Stimulated activated CD4-positive, alpha-beta T cell treated with anti-CD3 and anti-CD28 coated beads, TNF-alpha, amount 100 ng/mL, for 48 hours (primary cell): ENCODE measurements at regions not wholly inside any gene's neighbourhood (a gene's known extent, or its start where the extent isn't known, plus 50 kb on each side); places are given as distances from the start of the nearest gene placed in this dataset.

ENCODE experiments used
- DNase-seq, 3 donors: peaks; one replicate each; pipeline ENCODE4 v3.0.0-alpha.2; 2020; ENCODE audit warnings: low read depth in 3 of 3

DNA sequence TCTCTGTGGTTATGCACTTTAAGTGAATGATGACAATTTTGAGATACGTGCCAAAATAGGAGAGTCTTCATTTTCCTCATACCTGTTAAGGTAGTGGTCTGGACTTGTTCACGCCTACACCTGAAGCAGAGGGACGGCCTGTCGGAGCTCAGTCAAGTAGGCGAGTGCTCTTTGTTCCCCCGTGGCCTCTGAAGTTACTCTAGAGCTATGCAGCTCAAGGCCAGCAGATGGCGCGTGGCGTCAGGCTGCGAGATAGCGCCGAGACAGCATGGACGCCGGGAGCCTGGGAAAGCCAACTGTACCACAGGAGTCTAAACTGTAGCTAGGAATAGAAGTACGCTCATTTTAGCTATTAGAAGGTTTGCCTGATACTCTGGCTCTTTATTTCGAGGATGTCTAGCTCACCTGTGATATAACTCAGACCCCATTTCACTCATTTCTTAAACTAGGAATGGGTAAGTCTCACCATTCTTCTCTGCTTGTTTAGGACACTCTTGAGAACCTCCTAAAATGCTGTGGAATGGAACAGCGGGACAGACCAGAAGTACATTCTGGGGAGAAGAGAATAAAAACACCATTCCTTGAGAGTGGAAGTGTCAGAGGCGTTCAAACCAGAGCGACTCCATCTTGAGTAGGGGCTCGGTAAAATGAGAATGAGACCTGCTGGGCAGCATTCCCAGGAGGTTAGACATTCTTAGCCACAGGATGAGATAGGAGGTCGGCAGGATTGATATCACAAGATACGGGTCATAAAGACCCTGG, 267.4 kb upstream of the HMGA2 start:
- peak; percentile 36 to 45 (median 42) for DNase-seq

DNA sequence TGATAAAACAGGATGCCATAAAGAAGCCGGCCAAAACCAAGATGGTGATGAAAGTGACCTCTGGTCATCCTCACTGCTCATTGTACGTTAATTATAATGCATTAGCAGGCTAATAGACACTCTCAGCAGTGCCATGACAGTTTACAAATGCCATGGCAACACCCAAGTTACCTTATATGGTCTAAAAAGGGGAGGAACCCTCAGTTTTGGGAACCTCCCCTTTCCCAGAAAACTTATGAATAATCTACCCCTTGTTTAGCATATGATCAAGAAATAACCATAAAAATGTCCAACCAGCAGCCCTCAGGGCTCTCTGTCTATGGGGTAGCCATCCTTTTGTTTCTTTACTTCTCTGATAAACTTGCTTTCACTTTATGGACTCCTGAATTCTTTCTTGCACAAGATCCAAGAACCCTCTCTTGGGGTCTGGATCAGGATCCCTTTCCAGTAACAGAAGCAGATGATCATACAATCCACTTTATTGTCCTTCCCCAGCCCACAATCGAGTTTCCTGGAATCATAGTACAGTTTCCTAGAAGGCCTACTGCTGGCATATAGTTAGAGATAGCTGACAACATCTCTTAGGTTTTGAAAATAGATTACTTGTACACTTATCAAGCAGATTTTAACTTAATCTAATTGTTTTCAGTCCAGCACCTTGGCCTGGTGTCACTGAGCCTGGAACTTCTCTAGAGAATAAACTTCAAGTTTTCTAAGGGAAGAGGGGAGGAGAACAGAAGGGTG, 266.7 kb upstream of the HMGA2 start:
- DNase-seq: no peak

DNA sequence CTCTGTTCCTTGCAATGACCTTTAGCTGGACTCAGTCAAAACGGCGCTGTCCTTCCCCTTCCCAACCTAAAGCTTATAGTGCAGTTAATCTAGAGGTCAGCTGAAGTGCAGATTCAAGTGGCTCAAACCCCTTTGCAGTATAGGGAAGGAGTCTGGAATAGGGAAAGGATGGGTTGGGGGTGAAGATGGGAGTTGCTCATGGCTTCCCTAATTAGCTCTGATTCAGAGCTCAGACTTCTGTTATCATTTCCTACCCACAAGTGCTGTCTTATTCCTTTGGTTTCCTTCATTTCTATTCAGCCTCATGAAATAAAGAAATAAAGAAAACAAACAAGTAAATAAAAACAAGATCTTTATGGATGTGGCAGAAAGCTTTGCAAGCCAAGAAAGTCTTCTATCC, 264.0 kb upstream of the HMGA2 start:
- no peak for DNase-seq

DNA sequence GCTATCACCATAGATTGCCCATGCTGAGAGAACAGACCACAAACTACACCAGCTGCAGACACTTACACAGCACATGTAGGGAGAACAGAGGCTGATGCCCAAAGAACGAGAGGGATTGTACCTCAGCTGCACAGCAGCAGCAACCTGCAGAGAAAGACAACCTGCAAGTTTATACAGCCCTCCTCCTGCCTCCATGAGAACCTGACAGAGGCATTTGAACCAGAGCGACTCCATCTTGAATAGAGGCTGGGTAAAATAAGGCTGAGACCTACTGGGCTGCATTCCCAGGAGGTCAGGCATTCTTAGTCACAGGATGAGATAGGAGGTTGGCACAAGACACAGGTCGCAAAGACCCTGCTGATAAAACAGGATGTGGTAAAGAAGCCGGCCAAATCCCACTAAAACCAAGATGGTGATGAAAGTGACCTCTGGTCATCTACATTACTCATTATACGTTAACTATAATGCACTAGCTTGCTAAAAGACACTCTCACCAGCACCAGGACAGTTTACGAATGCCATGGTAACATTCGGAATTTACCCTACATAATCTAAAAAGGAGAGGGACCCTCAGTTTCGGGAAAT, 262.4 kb upstream of the HMGA2 start:
- no peak for DNase-seq

DNA sequence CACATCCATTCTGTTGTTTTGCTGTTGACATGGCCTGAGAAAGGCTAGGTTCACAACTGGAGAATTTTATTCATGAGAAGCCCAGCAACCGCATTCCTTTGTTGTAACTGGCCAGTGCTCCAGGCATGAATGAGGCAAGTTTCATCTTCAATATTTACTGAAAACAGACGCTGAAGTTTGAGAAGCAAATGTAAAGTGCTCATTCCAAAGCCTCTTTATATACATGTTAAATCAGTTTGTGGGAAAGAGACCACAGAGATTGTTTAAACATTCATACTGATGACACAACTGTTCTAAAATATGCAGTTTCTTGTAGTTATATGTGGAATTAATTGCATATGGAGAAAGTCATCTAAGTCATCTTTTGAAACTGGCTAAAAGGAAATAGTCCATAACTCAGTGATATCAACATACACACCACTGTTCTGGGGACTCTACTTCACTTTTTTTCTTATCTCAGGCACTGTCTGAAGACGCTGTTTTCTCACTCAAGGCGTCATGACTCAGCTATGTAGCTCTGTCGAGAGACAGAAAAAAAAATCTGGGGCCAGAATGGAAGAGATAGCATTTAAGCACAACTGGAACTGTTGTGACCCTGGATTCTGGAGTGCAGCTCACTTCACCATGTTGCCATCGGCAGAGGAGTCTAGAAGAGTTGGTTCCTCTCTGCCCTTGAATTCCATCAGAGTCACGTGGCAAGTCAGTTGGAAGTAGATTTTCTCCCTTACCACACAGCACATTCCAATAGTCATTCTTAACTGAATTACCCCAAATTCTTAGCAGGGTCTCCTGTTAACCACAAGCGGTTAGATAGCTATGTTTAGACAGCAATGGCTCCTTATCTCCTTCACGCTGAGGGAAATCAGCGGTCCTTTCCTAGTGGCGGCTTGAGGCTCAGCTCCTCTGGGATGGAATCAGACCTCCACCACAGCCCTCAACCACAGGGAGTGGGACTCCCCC, 258.4 kb upstream of the HMGA2 start:
- no peak for DNase-seq

DNA sequence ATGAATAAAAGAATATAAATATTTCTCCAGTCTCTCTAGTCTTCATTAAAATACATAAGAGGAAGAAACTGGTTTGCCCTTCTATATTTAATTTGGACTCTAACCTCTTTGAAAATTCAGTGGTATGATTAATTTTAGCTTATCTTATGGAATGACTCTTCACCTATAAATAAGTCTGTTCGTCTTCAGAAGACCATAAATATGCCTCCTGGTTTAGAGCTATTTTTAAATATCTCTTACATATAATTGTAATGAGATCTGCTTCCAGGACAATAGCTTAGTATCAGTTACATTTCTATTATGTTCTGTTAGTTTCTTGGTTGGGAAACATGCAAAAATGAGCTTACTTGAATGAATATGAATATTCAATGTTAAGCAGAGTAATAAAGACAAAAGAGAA, 257.5 kb upstream of the HMGA2 start:
- no peak for DNase-seq

DNA sequence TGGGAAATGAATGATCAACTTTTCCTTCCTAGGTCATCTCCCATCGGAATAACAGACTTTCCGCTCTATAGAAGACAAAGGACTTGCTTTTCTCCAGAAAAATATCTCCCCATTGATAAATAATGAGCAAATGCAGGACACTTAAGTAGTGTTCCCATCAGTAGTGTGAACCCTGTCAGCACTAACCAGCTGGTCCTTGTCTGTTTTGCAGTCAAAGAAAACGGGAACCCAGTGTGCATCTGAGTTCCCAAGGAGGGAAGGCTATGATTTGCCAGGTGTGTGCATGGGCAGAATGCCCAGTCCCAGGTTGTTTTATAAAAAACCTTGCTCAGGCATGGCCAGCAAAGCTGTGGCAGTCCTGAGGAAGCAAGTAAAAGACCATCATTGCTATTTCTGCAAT, 256.5 kb upstream of the HMGA2 start:
- no peak for DNase-seq

DNA sequence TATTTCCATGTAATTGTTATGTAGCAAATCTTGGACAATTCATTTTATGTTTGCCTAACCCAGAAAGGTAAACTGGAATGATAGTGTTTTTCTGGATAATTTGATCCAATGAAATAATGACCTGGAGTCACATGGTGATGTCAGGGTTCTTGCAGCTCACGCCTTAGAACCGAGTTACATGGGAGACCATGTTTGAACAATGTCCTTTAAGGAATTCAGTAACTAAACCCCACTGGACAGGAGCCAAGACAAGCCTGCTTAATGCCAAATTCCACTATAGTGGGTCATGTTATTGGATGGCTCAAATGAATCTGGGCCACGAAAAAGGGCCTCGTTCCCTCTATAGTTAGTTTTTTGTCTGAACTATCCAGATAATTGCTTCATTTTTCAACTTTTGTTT, 255.8 kb upstream of the HMGA2 start:
- no peak for DNase-seq

DNA sequence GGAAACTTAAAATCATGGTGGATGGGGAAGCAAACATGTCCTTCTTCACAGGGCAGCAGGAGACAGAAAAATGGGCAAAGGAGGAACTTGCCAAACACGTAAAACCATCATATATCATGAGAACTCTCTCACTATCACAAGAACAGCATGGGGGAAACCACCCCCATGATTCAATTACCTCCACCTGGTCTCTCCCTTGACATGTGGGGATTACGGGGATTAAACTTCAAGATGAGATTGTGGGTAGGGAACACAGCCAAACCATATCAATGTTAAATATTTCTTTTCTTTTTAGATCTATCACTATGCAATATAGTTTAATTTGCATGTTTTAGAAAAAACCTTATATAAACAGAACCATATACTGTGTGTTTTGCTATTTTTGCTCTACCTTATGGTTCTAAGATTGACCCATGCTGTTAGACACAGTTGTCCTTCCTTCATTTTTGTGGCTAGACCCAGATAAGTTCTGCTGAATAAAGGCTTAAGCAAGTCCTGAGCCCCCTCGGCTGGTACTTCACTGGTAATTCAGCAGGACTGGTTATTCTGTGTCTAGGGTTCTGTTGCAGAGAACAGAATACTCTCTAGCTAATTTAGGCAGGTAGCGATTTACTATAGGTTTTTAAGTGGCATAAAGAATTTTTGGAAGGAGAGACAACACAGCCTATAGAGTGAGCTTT, 253.7 kb upstream of the HMGA2 start:
- no peak for DNase-seq

DNA sequence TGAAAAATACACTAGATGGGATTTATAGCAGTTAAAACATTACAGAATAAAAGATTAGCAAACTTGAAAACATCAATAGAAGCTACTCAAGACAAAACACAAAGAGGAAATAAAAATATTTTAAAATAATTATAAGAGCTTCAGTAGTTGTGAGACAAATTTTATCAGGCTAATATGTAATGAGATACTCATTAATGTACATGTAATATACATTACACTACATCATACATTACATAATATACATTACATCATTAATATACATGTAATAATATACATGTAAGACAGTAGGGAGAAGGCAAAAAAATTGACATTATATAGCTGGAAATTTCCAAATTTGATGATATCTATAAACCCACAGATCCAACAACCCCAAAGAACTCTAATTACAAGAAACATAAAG, 249.4 kb upstream of the HMGA2 start:
- no peak for DNase-seq

DNA sequence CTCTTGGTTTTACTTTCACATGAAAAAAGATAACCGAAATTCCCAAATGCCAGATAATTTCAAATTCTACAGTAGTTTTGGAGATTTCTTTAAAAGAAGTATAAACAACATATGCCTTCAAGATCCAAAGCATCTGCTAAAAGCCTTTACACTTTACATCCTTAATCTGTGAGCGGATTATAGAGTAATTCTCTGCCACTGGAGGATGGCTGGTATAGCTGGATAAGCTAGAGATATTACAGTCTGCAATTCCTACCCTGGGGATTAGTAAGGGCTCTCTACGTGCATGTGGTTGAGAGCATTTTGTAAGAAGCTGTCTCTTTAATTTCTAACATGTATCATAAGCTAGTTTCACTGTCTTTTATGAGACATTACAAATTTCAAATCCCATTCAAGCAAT, 240.3 kb upstream of the HMGA2 start:
- DNase-seq: no peak

DNA sequence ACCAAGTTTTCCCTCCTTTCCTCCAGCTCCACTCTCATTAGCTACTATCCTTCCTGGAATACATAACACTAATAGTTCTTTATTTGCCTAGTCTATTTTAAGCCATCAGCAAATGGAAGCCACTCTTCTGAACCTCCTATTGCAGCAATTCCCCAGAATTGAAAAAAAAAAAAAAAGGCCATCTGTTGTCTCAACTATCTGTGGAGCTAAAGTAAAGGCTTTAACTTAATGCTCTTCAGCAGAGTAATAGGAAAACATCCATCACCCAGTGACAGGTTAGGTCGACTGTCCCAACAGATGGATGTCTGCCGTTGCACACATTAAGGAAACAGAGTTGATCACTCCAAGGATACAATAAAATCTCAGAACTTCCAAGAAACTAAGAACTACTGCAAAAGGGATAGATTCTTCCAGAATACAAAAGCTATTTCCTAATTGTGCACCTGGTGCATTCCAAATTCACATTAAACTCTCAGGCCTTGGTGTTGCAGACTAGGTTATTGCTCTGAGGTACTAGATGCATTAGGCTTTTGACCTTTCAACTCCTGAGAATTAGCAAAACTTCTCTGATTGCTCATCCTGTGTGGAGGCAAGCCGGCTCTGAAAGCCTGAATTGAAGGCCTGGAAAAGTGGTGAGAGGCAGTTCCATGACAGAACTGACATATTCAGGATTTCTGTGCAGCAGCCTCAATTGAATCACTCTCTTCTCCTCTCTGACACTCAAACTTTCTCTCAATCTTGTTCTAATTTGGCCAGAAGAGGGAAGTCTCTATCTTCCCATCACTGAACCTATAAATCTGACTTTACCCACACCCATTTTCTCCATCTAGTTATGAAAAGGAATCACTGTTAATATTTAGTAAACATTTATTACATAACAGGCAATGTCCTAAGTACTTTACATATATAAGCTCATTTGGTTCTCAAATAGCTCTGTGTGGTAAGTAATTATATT, 238.4 kb upstream of the HMGA2 start:
- no peak for DNase-seq

DNA sequence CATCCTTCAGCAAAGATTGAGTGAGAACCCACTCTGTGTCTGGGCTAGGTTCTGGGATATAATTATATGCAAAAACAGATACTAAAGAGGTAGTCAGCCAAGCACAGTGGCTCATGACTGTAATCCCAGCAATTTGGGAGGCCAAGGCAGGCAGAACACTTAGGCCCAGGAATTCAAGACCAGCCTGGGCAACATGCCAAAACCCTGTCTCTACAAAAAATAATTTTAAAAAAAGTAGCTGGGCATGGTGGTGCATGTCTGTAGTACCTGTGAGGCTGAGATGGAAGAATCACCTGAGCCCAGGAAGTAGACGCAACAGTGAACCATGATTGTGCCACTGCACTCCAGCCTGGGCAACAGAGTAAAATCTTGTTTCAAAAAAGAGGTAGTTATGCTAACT, 237.5 kb upstream of the HMGA2 start:
- no peak for DNase-seq

DNA sequence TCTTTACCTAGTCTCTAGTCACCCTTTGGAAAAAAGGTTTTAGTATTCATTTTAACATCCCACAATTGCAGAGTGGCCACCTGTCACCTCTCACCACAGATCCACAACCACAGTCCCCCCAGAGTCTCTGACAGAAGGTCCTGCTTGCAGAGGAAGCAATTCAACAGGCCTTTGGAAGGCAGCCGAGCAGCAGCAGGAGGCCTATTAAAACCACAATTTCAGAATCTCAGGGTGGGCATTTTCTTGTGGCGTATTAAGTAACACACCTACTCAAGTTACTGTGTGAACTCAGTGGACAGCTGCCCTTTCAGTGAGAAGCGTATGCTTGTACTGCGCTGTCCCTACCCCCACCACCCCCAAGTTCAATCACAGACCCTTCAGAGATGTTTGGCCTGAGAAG, 234.0 kb upstream of the HMGA2 start:
- DNase-seq: no peak

DNA sequence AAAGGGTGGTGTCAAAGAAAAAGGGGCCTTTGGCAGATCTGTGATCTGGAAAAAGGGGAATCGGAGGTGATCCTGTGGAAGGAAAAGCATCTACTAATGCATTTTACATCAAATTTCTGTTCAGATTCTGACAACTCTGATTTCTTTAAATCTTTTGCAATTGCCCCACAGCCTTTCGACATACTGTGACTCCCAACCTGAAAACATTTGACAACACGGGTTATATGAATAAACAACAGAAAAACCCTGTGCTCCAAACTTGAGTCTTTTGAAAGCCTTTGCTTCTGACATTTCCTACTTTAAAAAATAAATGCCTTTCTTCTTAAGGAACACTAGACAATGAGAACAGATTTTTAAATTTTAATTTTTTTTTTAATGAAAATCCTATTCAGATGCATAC, 231.9 kb upstream of the HMGA2 start:
- no peak for DNase-seq

DNA sequence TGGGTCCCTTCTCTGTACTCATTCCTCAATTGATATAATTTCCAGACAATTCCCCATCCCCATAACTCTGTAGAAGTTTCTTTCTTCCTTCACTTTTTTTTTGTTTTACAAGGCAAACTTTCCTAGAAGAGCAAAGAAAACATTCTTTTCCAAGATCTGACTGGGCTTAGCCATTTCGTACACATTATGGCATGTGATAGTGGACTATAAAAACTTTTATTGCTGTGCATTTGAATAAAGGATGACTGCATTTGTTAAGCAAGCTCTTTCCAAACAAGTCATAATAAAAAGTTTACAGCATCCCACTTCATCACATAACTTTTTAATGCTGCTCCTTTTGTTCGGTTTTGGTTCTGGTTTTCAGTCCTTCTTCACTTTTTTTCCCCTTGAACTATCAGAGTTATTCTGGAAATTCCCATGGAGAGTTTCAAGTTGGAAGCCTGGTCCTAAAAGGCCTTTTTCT, 231.0 kb upstream of the HMGA2 start:
- DNase-seq: no peak

DNA sequence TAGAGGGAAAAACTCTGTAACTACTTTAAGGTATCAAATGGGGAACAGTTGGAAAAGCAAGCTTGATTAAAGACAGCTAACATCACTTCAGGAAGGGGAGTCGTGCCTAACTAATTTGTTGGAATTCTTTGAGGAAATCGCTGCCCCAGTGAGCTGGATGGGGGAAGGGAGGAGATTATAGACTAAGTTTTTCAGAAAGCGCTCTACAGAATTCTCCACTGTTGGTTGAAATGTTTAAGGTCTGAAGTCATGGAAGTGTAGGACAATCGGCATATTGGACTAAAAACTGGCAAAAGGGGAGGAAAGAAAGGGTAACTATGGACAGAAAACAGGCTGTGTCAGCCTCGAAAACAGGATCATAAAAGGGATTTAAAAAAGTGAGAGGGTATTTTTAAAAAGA, 229.9 kb upstream of the HMGA2 start:
- no peak for DNase-seq

DNA sequence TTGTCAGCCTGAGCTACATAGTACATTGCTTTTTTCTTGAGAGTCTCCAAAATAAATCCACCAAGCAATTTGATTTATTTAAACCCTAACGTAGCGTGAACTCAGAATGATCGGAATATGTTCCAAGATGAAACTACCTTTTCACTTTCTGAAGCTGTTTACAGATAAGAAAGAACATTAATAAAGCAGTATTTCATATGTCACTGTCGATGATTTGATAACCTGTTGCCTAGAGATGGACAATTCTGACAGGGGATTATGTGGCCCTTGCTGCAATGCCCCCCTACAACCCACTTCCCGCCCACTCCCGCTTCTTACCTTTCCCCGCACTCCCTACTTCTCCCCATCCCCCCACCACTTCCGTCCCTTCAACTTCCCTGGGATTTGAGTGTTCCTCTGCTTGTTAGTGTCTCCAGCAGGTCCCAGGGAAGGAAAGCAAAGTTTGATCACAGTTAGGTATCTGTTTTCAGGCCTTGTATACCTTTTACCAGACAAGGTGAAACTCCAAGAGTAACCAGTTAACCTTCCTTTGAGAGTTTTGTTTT, 229.2 kb upstream of the HMGA2 start:
- DNase-seq: no peak

DNA sequence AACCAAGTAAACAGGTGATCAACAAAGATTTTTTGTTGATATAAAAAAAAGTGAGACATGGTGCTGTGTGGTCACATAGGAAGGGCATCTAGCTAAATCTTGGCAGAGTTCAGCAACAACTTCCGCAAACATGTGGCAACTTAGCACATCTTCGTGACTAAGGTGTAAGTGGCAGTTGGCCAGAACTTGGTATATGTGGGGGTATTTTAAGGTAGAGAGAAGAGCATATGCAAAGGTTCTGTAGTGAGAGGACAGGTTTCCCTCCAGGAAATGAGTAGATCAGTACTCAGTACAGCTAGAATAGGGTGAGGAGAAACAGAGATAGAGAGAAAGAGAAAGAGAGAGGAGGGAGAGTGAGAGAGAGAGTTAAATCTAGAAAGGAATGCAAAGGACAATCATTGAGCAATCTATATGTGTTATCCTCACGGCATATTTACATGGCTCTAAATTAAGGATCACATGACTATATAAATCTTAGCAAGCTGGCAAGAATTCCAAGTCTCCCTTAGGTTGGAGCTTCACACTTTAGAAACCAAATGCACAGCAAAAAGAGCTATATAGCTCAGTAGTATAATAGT, 227.7 kb upstream of the HMGA2 start:
- no peak for DNase-seq

DNA sequence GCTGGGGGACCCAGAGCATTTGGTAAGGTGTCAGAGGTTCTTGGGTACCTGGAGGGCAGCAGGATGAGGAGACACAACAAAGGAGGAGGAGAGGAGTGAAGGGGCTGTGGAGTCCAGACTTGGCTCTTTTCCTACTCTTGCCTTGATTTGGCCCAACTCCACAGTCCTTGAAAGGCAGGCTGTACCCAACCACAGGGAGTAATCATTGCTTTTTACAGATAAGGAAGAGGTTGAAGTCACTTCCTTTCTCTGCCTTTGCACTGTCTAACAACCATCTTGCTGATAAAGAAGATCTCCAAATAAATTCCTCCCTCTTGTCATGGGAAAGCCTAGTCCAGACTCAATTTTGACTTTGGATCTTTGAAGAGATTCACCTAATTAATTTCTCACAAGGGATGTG, 226.8 kb upstream of the HMGA2 start:
- DNase-seq: no peak
